ENCODE measurements at regions not wholly inside any gene's neighbourhood (a gene's known extent, or its start where the extent isn't known, plus 50 kb on each side); places are given as distances from the start of the nearest gene placed in this dataset.

GRCh38 chr14:97177635-97178034 lies 380.5 kb downstream of the VRK1 start:
- TF ChIP-seq CTCF (IDR thresholded peaks at IDR 0.05): no peak
- no peak for TF ChIP-seq POLR2A (IDR thresholded peaks at IDR 0.05)
